Fibroblast of mammary gland (primary cell): ENCODE measurements at regions not wholly inside any gene's neighbourhood (a gene's known extent, or its start where the extent isn't known, plus 50 kb on each side); places are given as distances from the start of the nearest gene placed in this dataset.
"Not testable (repeated sequence)": the region's sequence is repeated elsewhere in the genome, so short reads cannot be mapped to it uniquely, and the experiment has no call there.

Experiments
- DNase-seq: peaks from one replicate; pipeline ENCODE4 v3.0.0-alpha.2; 2010; ENCODE audit warnings: low read depth
- H3K4me3 ChIP-seq: 2 replicates; pipeline ENCODE4 v1.5.1; 2011; ENCODE audit warnings: low read depth, mild to moderate bottlenecking, low read length, moderate library complexity; ENCODE audit not compliant: control insufficient read depth
- TF ChIP-seq, protein P1 (sequence below): conservative IDR thresholded peaks from 2 replicates; pipeline ENCODE4 v1.5.1; 2011; ENCODE audit warnings: low read depth, low read length, inconsistent platforms; ENCODE audit not compliant: control insufficient read depth, insufficient read depth

GRCh38 chr10:29703271-29703670, 68.5 kb upstream of the SVIL start:
- DNase-seq = no peak
- H3K4me3 ChIP-seq = no peak overlapping the region
- TF ChIP-seq, protein P1, sequence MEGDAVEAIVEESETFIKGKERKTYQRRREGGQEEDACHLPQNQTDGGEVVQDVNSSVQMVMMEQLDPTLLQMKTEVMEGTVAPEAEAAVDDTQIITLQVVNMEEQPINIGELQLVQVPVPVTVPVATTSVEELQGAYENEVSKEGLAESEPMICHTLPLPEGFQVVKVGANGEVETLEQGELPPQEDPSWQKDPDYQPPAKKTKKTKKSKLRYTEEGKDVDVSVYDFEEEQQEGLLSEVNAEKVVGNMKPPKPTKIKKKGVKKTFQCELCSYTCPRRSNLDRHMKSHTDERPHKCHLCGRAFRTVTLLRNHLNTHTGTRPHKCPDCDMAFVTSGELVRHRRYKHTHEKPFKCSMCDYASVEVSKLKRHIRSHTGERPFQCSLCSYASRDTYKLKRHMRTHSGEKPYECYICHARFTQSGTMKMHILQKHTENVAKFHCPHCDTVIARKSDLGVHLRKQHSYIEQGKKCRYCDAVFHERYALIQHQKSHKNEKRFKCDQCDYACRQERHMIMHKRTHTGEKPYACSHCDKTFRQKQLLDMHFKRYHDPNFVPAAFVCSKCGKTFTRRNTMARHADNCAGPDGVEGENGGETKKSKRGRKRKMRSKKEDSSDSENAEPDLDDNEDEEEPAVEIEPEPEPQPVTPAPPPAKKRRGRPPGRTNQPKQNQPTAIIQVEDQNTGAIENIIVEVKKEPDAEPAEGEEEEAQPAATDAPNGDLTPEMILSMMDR = no peak

DNA sequence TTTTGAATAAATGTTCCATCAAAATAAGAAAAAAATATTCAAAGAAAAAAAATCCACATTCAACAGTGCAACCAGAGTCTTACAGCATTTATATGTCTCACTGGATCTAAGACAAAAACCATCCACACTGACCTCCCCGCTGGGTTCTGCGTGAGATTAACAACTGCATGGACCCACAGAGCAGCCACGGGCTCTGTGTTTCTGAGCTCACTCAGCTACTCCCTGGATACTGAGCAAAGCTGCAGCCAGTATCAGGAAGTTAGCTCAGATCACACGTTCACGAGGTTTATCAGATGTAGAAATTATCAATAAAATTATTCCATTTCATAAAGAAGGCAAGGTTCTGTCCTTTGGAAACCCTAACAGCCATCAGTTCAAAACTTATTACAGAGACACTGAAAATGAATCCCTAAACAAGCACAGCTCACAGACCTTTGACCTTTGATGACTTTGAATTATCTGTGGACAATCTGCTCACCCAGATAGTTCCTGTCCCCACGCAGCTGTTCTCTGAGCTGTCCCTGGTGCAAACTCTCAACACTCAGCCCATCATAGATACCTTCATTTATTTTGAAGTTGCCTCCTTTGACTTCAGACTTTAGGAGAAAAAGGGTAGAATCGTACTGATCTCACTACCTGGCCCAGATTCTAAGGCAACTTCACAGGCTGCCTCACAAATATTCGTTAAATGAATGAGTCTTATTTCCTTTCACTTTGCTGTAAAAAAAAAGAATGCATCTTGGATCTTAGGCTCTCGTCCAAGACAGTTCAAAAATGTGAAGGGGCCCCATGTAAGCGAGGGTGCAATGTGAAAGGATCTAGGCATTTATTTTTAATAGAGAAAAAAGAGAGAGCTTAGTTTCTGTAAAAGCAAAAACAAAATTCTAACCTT, 67.7 kb upstream of the SVIL start:
- no peak for DNase-seq
- TF ChIP-seq, protein P1 = no peak
- no peak overlapping the region for H3K4me3 ChIP-seq

DNA sequence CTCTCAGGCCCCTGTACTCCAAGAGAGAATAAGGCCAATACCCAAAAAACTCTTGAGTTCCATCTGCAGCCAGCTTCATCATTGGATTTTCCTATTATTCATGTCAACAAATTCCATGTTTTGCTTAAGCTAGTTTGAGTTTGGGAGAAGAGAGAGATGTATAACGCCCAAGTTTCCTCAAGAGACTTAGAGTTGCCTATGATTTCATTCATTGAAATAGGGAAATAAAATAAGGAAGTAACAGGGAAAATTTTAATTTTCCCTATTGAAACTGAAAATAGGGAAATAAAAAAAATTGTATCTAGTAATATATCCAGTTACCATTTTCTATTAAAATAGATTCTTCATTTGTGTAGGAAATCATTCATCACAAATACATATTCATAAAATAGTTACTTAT, 66.5 kb upstream of the SVIL start:
- TF ChIP-seq, protein P1 = no peak
- no peak for DNase-seq
- H3K4me3 ChIP-seq = no peak overlapping the region

- no peak for DNase-seq
- no peak overlapping the region for H3K4me3 ChIP-seq
- TF ChIP-seq, protein P1 = no peak
These were observed 64.8 kb upstream of the SVIL start for GRCh38 chr10:29699621-29700020.

- no peak overlapping the region for H3K4me3 ChIP-seq
- TF ChIP-seq, protein P1 = no peak
- DNase-seq = no peak
These were observed 64.2 kb upstream of the SVIL start for GRCh38 chr10:29698773-29699490.

DNA sequence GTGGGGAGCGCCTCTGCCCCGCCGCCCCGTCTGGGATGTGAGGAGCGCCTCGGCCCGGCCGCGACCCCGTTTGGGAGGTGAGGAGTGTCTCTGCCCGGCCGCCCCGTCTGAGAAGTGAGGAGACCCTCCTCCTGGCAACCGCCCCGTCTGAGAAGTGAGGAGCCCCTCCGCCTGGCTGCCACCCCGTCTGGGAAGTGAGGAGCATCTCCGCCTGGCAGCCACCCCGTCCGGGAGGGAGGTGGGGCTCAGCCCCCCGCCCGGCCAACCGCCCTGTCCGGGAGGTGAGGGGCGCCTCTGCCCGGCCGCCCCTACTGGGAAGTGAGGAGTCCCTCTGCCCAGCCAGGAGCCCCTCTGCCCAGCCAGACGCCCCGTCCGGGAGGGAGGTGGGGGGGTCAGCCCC, 61.8 kb upstream of the SVIL start:
- DNase-seq, H3K4me3 ChIP-seq: not testable (repeated sequence)

GRCh38 chr10:29694121-29694520, 59.4 kb upstream of the SVIL start:
- no peak overlapping the region for H3K4me3 ChIP-seq
- TF ChIP-seq, protein P1 = no peak
- DNase-seq = no peak
